Left lung (tissue), 4 donors: ENCODE measurements at regions not wholly inside any gene's neighbourhood (a gene's known extent, or its start where the extent isn't known, plus 50 kb on each side); places are given as distances from the start of the nearest gene placed in this dataset.
"Not testable (repeated sequence)": the region's sequence is repeated elsewhere in the genome, so short reads cannot be mapped to it uniquely, and the experiment has no call there.

Experiments
- ATAC-seq: fragments of 200-7000 bp; cut with Tn5 transposase; one replicate; pipeline ENCODE4 v1.9.1; 2020; ENCODE audit warnings: moderate library complexity
- DNase-seq, 4 donors: peaks; one replicate each; pipeline ENCODE4 v3.0.0-alpha.2; 2013 to 2020
- H3K27ac ChIP-seq, 2 donors: fragments of 200-600 bp; sonication (generic) in 1 of 2; one replicate each; pipeline versions ENCODE4 v1.5.0 to v1.8.0; 2020 to 2021
- H3K27me3 ChIP-seq, 2 donors: fragments of 200-600 bp; sonication (generic) in 1 of 2; one replicate each; pipeline versions ENCODE4 v1.5.0 to v1.8.0; 2020 to 2021
- H3K36me3 ChIP-seq, 2 donors: fragments of 200-600 bp; sonication (generic) in 1 of 2; one replicate each; pipeline versions ENCODE4 v1.5.0 to v1.8.0; 2020 to 2021
- H3K4me1 ChIP-seq, 2 donors: fragments of 200-600 bp; one replicate each; pipeline ENCODE4 v1.8.0; 2021
- H3K4me3 ChIP-seq, 2 donors: fragments of 200-600 bp; sonication (generic) in 1 of 2; one replicate each; pipeline versions ENCODE4 v1.5.0 to v1.8.0; 2020 to 2021; ENCODE audit warnings: mild to moderate bottlenecking in 1 of 2
- H3K9me3 ChIP-seq, 2 donors: fragments of 200-600 bp; sonication (generic) in 1 of 2; one replicate each; pipeline versions ENCODE4 v1.5.0 to v1.8.0; 2020 to 2021
- intact Hi-C, 2 donors: fragments of 100-400 bp; cut with DNase I; formaldehyde crosslinking; loops; one replicate each; pipeline versions ENCODE4 v1.11.2 to v1.14.2; 2022
- TF ChIP-seq, protein P1 (sequence below), 2 donors: fragments of 200-600 bp; sonication (generic) in 1 of 2; IDR thresholded peaks; one replicate each; pipeline versions ENCODE4 v1.5.0 to v1.8.0; 2021; ENCODE audit warnings: antibody characterized with exemption in 2 of 2
- donor health status: DM: no; HTN: yes; CAD: no.
- donor health status: DM: no; HTN: no; CAD: no.

- H3K27ac ChIP-seq = no peak overlapping the region
- peaks cover 0 to 2% of the 10 kb centered on the region in 2 donors for H3K27me3 ChIP-seq
- H3K4me3 ChIP-seq = no peak overlapping the region
- H3K4me1 ChIP-seq = no peaks in the 10 kb centered on the region
- no peaks in the 10 kb centered on the region for H3K9me3 ChIP-seq
- TF ChIP-seq, protein P1, sequence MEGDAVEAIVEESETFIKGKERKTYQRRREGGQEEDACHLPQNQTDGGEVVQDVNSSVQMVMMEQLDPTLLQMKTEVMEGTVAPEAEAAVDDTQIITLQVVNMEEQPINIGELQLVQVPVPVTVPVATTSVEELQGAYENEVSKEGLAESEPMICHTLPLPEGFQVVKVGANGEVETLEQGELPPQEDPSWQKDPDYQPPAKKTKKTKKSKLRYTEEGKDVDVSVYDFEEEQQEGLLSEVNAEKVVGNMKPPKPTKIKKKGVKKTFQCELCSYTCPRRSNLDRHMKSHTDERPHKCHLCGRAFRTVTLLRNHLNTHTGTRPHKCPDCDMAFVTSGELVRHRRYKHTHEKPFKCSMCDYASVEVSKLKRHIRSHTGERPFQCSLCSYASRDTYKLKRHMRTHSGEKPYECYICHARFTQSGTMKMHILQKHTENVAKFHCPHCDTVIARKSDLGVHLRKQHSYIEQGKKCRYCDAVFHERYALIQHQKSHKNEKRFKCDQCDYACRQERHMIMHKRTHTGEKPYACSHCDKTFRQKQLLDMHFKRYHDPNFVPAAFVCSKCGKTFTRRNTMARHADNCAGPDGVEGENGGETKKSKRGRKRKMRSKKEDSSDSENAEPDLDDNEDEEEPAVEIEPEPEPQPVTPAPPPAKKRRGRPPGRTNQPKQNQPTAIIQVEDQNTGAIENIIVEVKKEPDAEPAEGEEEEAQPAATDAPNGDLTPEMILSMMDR (IDR thresholded peaks at IDR 0.05) = no peak
- DNase-seq (no peak), ATAC-seq (no peak)
- intact Hi-C loops = no loop called here
- H3K36me3 ChIP-seq = no peaks in the 10 kb centered on the region
Measured at GRCh38 chr18:25533218-25533617, 181.3 kb upstream of the ZNF521 start.

DNA sequence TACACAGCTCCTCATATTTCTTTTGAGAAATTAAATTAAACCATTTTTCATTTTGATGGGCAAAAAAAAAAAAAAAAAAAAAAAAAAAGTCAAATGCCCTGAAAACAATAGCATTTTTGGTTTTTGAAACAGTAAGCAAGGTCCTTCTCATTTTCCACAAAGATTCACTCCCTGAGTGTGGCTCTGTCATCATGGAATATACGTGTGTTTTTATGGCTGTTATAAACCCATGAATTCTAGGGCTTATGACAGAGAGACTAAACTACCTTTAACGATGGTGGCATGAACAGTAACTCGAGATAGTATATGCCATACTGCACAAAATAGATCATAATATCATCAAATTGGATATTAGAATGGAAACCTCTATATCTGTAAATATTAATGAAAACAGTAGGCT is 179.2 kb upstream of the ZNF521 start:
- TF ChIP-seq, protein P1 (IDR thresholded peaks at IDR 0.05) = no peak
- intact Hi-C loops = no loop called here
- Histone ChIP-seq H3K36me3 (no peaks in the 10 kb centered on the region), H3K27ac (no peak overlapping the region), H3K27me3 (peaks cover 0 to 2% of the 10 kb centered on the region in 2 donors), H3K9me3 (no peaks in the 10 kb centered on the region), H3K4me3 (no peak overlapping the region), H3K4me1 (no peaks in the 10 kb centered on the region)
- ATAC-seq = no peak
- no peak for DNase-seq

- H3K27ac ChIP-seq, H3K4me3 ChIP-seq, intact Hi-C loops, DNase-seq, H3K36me3 ChIP-seq, H3K9me3 ChIP-seq, ATAC-seq, H3K27me3 ChIP-seq, H3K4me1 ChIP-seq: not testable (repeated sequence)
Measured at GRCh38 chr18:25525789-25526188, 173.8 kb upstream of the ZNF521 start.

GRCh38 chr18:25518716-25519053 is 166.7 kb upstream of the ZNF521 start:
- no peak overlapping the region for H3K4me3 ChIP-seq
- H3K27ac ChIP-seq = no peak overlapping the region
- intact Hi-C loops = no loop called here
- no peak for DNase-seq
- peaks cover 0 to 4% of the 10 kb centered on the region in 2 donors for H3K4me1 ChIP-seq
- no peaks in the 10 kb centered on the region for H3K36me3 ChIP-seq
- no peak for ATAC-seq
- no peaks in the 10 kb centered on the region for H3K9me3 ChIP-seq
- TF ChIP-seq, protein P1 (IDR thresholded peaks at IDR 0.05) = no peak
- no peaks in the 10 kb centered on the region for H3K27me3 ChIP-seq

- Histone ChIP-seq H3K36me3 (no peaks in the 10 kb centered on the region), H3K9me3 (no peaks in the 10 kb centered on the region), H3K4me1 (peaks cover 0 to 4% of the 10 kb centered on the region in 2 donors), H3K4me3 (no peak overlapping the region), H3K27me3 (no peaks in the 10 kb centered on the region), H3K27ac (no peak overlapping the region)
- TF ChIP-seq, protein P1 (IDR thresholded peaks at IDR 0.05) = no peak
- ATAC-seq (no peak), DNase-seq (no peak)
- intact Hi-C loops = no loop called here
Measured at GRCh38 chr18:25517881-25518715, 166.1 kb upstream of the ZNF521 start.
